ENCODE measurements at regions not wholly inside any gene's neighbourhood (a gene's known extent, or its start where the extent isn't known, plus 50 kb on each side); places are given as distances from the start of the nearest gene placed in this dataset.

GRCh38 chr13:76680112-76680511 lies 206.1 kb downstream of the KCTD12 start (continued):
- TF ChIP-seq SP1 (IDR thresholded peaks at IDR 0.05; ENCODE audit: low read depth, low read length): no peak
- TF ChIP-seq RNF2 (IDR thresholded peaks at IDR 0.05; ENCODE audit: borderline replicate concordance, low read depth, low read length, missing control alignments, poor library complexity, severe bottlenecking): no peak
- no peak for TF ChIP-seq RFX5 (IDR thresholded peaks at IDR 0.05; ENCODE audit: borderline replicate concordance, low read depth, low read length)

Measured in H1 (cell line).